HEK293 (cell line): ENCODE measurements at regions not wholly inside any gene's neighbourhood (a gene's known extent, or its start where the extent isn't known, plus 50 kb on each side); places are given as distances from the start of the nearest gene placed in this dataset.

ENCODE experiments used
- CTCF ChIA-PET: fragments of 350-600 bp; formaldehyde crosslinking; extraction: SDS; loops from one replicate; lab custom pipeline; 2021; ENCODE audit warnings: antibody characterized with exemption; lab: Yijun Ruan, JAX
- POLR2A ChIA-PET: fragments of 300-600 bp; formaldehyde crosslinking; extraction: SDS; loops from one replicate; lab custom pipeline; 2020; ENCODE audit warnings: antibody characterized with exemption, inconsistent platforms; lab: Yijun Ruan, JAX
- H3K27ac ChIP-seq: fragments of 200-500 bp; sonication (Bioruptor generic); 2 replicates; pipeline ENCODE4 v1.5.1; 2014; ENCODE audit warnings: low read depth, low read length, control low read depth, inconsistent platforms; ENCODE audit errors: extremely low read depth
- H3K36me3 ChIP-seq, 2 experiments: fragments of 200-500 bp in 1 of 2; sonication (Bioruptor generic) in 1 of 2; 1 replicate in 1 of 2; 2 replicates in 1 of 2; pipeline ENCODE4 v1.5.1; 2014 to 2017; ENCODE audit warnings: inconsistent platforms in 2 of 2, low read length in 2 of 2; ENCODE audit not compliant: control insufficient read depth in 2 of 2, insufficient read depth in 1 of 2
- H3K4me1 ChIP-seq: fragments of 200-500 bp; sonication (Bioruptor generic); 2 replicates; pipeline ENCODE4 v1.5.1; 2014; ENCODE audit warnings: mild to moderate bottlenecking, low read length, inconsistent platforms; ENCODE audit not compliant: control insufficient read depth, insufficient read depth
- H3K4me3 ChIP-seq: 2 replicates; pipeline ENCODE4 v1.5.1; 2011; ENCODE audit warnings: low read depth, mild to moderate bottlenecking, control low read depth, low read length, moderate library complexity
- H3K9me3 ChIP-seq: fragments of 200-500 bp; sonication (Bioruptor generic); 2 replicates; pipeline ENCODE4 v1.5.1; 2014; ENCODE audit warnings: low read depth, low read length, inconsistent platforms; ENCODE audit not compliant: control insufficient read depth, insufficient read depth
- EGR2 ChIP-seq: fragments of 450-650 bp; formaldehyde crosslinking; IDR thresholded peaks from 2 replicates; pipeline ENCODE4 v1.5.1; 2016; ENCODE audit warnings: low read depth, missing biosample characterization, missing genetic modification characterization
- GFI1B ChIP-seq: fragments of 450-650 bp; formaldehyde crosslinking; IDR thresholded peaks from 2 replicates; pipeline ENCODE4 v1.5.1; 2016; ENCODE audit warnings: missing biosample characterization, missing genetic modification characterization
- GLIS1 ChIP-seq: fragments of 450-650 bp; formaldehyde crosslinking; IDR thresholded peaks from 2 replicates; pipeline ENCODE4 v1.5.1; 2016; ENCODE audit warnings: missing biosample characterization, missing genetic modification characterization
- PRDM1 ChIP-seq: fragments of 450-650 bp; formaldehyde crosslinking; IDR thresholded peaks from 2 replicates; pipeline ENCODE4; 2016; ENCODE audit warnings: missing biosample characterization, missing genetic modification characterization
- SALL2 ChIP-seq: fragments of 450-650 bp; formaldehyde crosslinking; IDR thresholded peaks from 2 replicates; pipeline ENCODE4 v1.5.0; 2017; ENCODE audit warnings: missing biosample characterization, mild to moderate bottlenecking, missing genetic modification characterization, borderline replicate concordance
- ZBTB17 ChIP-seq: fragments of 450-650 bp; formaldehyde crosslinking; IDR thresholded peaks from 2 replicates; pipeline ENCODE4 v1.5.1; 2016; ENCODE audit warnings: missing biosample characterization, missing genetic modification characterization
- ZNF202 ChIP-seq: fragments of 450-650 bp; formaldehyde crosslinking; IDR thresholded peaks from 2 replicates; pipeline ENCODE4 v1.5.1; 2016; ENCODE audit warnings: missing biosample characterization, missing genetic modification characterization, borderline replicate concordance
- ZNF341 ChIP-seq: fragments of 450-650 bp; formaldehyde crosslinking; IDR thresholded peaks from 2 replicates; pipeline ENCODE4; 2016; ENCODE audit warnings: low read depth, missing biosample characterization, missing genetic modification characterization
- ZNF449 ChIP-seq: fragments of 450-650 bp; formaldehyde crosslinking; IDR thresholded peaks from 2 replicates; pipeline ENCODE4 v1.5.1; 2017; ENCODE audit warnings: missing biosample characterization, mild to moderate bottlenecking, missing genetic modification characterization, moderate library complexity
- ZNF48 ChIP-seq: fragments of 450-650 bp; formaldehyde crosslinking; IDR thresholded peaks from 2 replicates; pipeline ENCODE4 v1.5.1; 2016; ENCODE audit warnings: missing biosample characterization, missing genetic modification characterization
- ZNF488 ChIP-seq: fragments of 450-650 bp; formaldehyde crosslinking; IDR thresholded peaks from 2 replicates; pipeline ENCODE4 v1.5.1; 2016; ENCODE audit warnings: missing biosample characterization, missing genetic modification characterization
- ZNF501 ChIP-seq: fragments of 450-650 bp; formaldehyde crosslinking; IDR thresholded peaks from 2 replicates; pipeline ENCODE4 v1.5.1; 2016; ENCODE audit warnings: missing biosample characterization, missing genetic modification characterization
- ZNF521 ChIP-seq: fragments of 450-650 bp; formaldehyde crosslinking; IDR thresholded peaks from 2 replicates; pipeline ENCODE4 v1.5.1; 2017; ENCODE audit warnings: missing biosample characterization, mild to moderate bottlenecking, missing genetic modification characterization
- ZNF621 ChIP-seq: fragments of 450-650 bp; formaldehyde crosslinking; IDR thresholded peaks from 2 replicates; pipeline ENCODE4 v1.5.1; 2017; ENCODE audit warnings: missing biosample characterization, missing genetic modification characterization
- ZNF623 ChIP-seq: fragments of 450-650 bp; formaldehyde crosslinking; IDR thresholded peaks from 2 replicates; pipeline ENCODE4 v1.5.1; 2016; ENCODE audit warnings: missing biosample characterization, missing genetic modification characterization
- ZNF660 ChIP-seq: fragments of 450-650 bp; IDR thresholded peaks from 2 replicates; pipeline ENCODE4 v1.5.1; 2018; ENCODE audit warnings: missing biosample characterization, mild to moderate bottlenecking, missing genetic modification characterization
- ZNF843 ChIP-seq: fragments of 450-650 bp; formaldehyde crosslinking; IDR thresholded peaks from 2 replicates; pipeline ENCODE4 v1.5.1; 2016; ENCODE audit warnings: missing biosample characterization, missing genetic modification characterization
- ZSCAN23 ChIP-seq: fragments of 450-650 bp; formaldehyde crosslinking; IDR thresholded peaks from 2 replicates; pipeline ENCODE4 v1.5.1; 2016; ENCODE audit warnings: missing biosample characterization, missing genetic modification characterization
- ZSCAN5A ChIP-seq: fragments of 450-650 bp; formaldehyde crosslinking; IDR thresholded peaks from 2 replicates; pipeline ENCODE4 v1.5.1; 2016; ENCODE audit warnings: missing biosample characterization, missing genetic modification characterization
- TF ChIP-seq, protein P1 (sequence below): IDR thresholded peaks from 2 replicates; pipeline ENCODE4 v1.6.1; 2011; ENCODE audit warnings: mild to moderate bottlenecking, low read depth, low read length, borderline replicate concordance

DNA sequence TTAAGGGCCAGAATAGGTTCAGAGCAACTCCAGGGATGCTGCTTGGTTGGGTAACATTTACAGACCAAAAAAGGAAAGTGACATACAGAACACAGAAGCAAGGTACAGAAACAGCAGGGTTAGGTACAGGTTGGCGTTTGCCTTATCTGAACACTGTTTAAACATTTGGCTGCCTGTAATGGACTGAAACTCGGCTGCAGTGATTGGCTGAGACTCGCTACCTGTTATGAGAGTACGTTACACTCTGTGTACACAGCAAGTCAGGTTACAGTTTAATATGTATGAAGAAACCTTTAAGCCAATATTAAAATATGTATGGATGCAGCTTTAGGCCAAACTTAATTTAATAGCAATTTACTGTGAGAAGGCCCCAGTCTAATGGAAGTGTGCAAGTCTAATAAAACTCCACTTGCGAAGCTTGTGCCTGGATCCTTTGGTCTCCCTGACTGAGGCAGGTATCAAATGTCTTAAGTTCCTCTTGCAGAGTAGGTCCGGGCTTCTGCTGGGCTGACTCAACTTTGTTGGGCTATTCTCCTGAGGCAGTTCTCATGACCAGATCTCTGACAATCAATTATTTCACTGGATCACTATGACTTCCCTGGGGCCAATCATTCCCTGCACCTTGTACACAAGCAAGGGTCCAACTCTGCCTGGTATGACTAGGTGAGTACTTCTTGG lies 204.9 kb downstream of the ZNF462 start:
- CTCF ChIA-PET: interaction anchor here (0.8 kb wide), 1 partner anchor 23 kb away, joined by 3 read pairs; no protein-coding TSS in a partner anchor
- TF ChIP-seq ZNF488 (tag by site-specific recombination) (no peak), ZNF449 (peak; percentile 79; the same call in 1 of the 2 replicates), ZNF660 (tag by site-specific recombination) (no peak), ZNF202 (no peak), ZNF621 (tag by site-specific recombination) (no peak), ZNF843 (tag by site-specific recombination) (no peak), GFI1B (tag by site-specific recombination) (no peak)
- TF ChIP-seq, all 188 proteins: peak for 1
- no peaks in the 10 kb centered on the region for H3K9me3 ChIP-seq
- no peaks in the 10 kb centered on the region for H3K36me3 ChIP-seq
- no peak overlapping the region for H3K27ac ChIP-seq
- H3K4me3 ChIP-seq: no peak overlapping the region
- H3K4me1 ChIP-seq: no peaks in the 10 kb centered on the region
- POLR2A ChIA-PET: no interaction called here

DNA sequence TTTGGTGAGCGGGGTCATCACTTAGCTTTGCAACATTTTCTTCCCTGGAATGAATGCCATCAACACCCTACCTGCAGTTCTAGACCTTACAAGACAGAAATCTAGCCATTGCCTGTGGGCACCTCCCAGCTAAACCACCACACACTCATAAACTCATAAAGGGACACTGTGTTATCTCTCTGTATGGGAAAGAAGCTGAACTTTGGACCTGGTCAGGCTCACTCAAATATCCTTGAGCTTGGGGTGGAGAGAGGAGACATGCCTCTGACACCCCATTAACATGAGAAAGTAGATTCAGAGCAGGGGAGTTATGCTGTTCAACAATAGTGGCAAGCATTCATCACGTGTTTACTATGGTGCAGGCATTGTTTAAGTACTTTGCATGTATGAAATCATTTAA lies 205.6 kb downstream of the ZNF462 start:
- no peaks in the 10 kb centered on the region for H3K36me3 ChIP-seq
- no peak overlapping the region for H3K27ac ChIP-seq
- no peak for TF ChIP-seq ZNF660 (tag by site-specific recombination)
- TF ChIP-seq GLIS1 (tag by site-specific recombination): no peak
- no peak for TF ChIP-seq ZSCAN23 (tag by site-specific recombination)
- no peak for TF ChIP-seq ZNF48 (tag by site-specific recombination)
- TF ChIP-seq ZNF501 (tag by site-specific recombination): no peak
- TF ChIP-seq, protein P1, sequence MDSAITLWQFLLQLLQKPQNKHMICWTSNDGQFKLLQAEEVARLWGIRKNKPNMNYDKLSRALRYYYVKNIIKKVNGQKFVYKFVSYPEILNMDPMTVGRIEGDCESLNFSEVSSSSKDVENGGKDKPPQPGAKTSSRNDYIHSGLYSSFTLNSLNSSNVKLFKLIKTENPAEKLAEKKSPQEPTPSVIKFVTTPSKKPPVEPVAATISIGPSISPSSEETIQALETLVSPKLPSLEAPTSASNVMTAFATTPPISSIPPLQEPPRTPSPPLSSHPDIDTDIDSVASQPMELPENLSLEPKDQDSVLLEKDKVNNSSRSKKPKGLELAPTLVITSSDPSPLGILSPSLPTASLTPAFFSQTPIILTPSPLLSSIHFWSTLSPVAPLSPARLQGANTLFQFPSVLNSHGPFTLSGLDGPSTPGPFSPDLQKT: no peak
- TF ChIP-seq ZNF341 (tag by site-specific recombination): no peak
- no peak for TF ChIP-seq SALL2 (tag by site-specific recombination)
- no peak for TF ChIP-seq ZSCAN5A (tag by site-specific recombination)
- no peak for TF ChIP-seq ZNF521 (tag by site-specific recombination)
- TF ChIP-seq ZNF623: no peak
- TF ChIP-seq ZBTB17 (tag by site-specific recombination): no peak
- TF ChIP-seq PRDM1 (tag by site-specific recombination): no peak
- no peak for TF ChIP-seq EGR2 (tag by site-specific recombination)
- ChIA-PET CTCF (no interaction called here), POLR2A (no interaction called here)
- no peak overlapping the region for H3K4me3 ChIP-seq
- no peaks in the 10 kb centered on the region for H3K4me1 ChIP-seq
- no peaks in the 10 kb centered on the region for H3K9me3 ChIP-seq
